Calu3 (cell line): ENCODE measurements at regions not wholly inside any gene's neighbourhood (a gene's known extent, or its start where the extent isn't known, plus 50 kb on each side); places are given as distances from the start of the nearest gene placed in this dataset.

Experiments
- BruUV-seq: library from RNA; stranded (reverse); fragments of 400-500 nt; replicated peaks from 2 replicates; lab custom pipeline; 2021; lab: Mats Ljungman, UMichigan
- CTCF ChIA-PET: fragments of 300-600 bp; sonication (Branson Sonifier 250); formaldehyde crosslinking; loops from one replicate; lab custom pipeline; 2022; ENCODE audit warnings: antibody characterized with exemption; lab: Charles Lee
- DNase-seq: peaks from one replicate; pipeline ENCODE4 v3.0.0; 2022
- H3K27ac Mint-ChIP-seq: one replicate; pipeline ENCODE4 v1.8.0; 2022; ENCODE audit warnings: mixed read lengths; ENCODE audit not compliant: unreplicated experiment
- H3K27me3 Mint-ChIP-seq: one replicate; pipeline ENCODE4 v1.8.0; 2022; ENCODE audit warnings: mixed read lengths; ENCODE audit not compliant: unreplicated experiment
- H3K36me3 Mint-ChIP-seq: one replicate; pipeline ENCODE4 v1.8.0; 2022; ENCODE audit warnings: mild to moderate bottlenecking, moderate library complexity, mixed read lengths; ENCODE audit not compliant: insufficient read depth, unreplicated experiment
- H3K4me1 Mint-ChIP-seq: one replicate; pipeline ENCODE4 v1.8.0; 2022; ENCODE audit warnings: mild to moderate bottlenecking, low read depth, mixed read lengths; ENCODE audit not compliant: unreplicated experiment
- H3K4me3 Mint-ChIP-seq: one replicate; pipeline ENCODE4 v1.8.0; 2022; ENCODE audit warnings: mild to moderate bottlenecking, low read depth, moderate library complexity, mixed read lengths; ENCODE audit not compliant: unreplicated experiment
- H3K9me3 Mint-ChIP-seq: one replicate; pipeline ENCODE4 v1.8.0; 2022; ENCODE audit warnings: low read depth, mixed read lengths; ENCODE audit not compliant: unreplicated experiment
- intact Hi-C: fragments of 100-400 bp; cut with micrococcal nuclease; formaldehyde crosslinking; loops from one replicate; pipeline ENCODE4 v1.10.0; 2022; ENCODE audit not compliant: unreplicated experiment
- TF ChIP-seq, protein P1 (sequence below): fragments of 200-600 bp; IDR thresholded peaks from one replicate; pipeline ENCODE4 v1.8.0; 2022; ENCODE audit warnings: antibody characterized with exemption; ENCODE audit not compliant: unreplicated experiment

DNA sequence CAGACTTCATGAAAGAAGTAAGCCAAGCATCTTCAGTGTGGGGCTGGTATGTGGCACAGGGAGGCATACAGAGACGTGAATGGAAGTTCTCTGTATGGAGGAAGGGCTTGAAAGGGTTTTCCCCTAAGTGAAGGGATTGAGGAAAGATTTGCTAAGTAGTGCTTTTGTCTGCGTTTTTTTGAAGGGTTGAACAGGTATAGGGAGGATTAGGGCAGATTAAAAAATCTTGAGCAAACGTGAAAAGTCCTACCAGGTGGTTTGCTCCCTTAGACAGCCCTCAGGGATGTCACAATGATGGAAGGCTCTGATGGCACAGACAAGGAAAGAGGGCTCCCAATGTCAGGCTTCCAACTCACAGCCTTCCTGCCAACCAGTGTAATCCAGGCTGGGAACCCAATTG lies 181.7 kb upstream of the TAB2 start:
- Mint-ChIP-seq H3K36me3 (no peaks in the 10 kb centered on the region), H3K4me3 (no peak overlapping the region), H3K27ac (no peak overlapping the region), H3K9me3 (peaks cover 2% of the 10 kb centered on the region), H3K27me3 (no peaks in the 10 kb centered on the region), H3K4me1 (peaks cover 13% of the 10 kb centered on the region)
- no peak for DNase-seq
- TF ChIP-seq, protein P1, sequence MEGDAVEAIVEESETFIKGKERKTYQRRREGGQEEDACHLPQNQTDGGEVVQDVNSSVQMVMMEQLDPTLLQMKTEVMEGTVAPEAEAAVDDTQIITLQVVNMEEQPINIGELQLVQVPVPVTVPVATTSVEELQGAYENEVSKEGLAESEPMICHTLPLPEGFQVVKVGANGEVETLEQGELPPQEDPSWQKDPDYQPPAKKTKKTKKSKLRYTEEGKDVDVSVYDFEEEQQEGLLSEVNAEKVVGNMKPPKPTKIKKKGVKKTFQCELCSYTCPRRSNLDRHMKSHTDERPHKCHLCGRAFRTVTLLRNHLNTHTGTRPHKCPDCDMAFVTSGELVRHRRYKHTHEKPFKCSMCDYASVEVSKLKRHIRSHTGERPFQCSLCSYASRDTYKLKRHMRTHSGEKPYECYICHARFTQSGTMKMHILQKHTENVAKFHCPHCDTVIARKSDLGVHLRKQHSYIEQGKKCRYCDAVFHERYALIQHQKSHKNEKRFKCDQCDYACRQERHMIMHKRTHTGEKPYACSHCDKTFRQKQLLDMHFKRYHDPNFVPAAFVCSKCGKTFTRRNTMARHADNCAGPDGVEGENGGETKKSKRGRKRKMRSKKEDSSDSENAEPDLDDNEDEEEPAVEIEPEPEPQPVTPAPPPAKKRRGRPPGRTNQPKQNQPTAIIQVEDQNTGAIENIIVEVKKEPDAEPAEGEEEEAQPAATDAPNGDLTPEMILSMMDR = no peak
- no TSS peak for BruUV-seq
- CTCF ChIA-PET = no interaction called here
- intact Hi-C loops = no loop called here

DNA sequence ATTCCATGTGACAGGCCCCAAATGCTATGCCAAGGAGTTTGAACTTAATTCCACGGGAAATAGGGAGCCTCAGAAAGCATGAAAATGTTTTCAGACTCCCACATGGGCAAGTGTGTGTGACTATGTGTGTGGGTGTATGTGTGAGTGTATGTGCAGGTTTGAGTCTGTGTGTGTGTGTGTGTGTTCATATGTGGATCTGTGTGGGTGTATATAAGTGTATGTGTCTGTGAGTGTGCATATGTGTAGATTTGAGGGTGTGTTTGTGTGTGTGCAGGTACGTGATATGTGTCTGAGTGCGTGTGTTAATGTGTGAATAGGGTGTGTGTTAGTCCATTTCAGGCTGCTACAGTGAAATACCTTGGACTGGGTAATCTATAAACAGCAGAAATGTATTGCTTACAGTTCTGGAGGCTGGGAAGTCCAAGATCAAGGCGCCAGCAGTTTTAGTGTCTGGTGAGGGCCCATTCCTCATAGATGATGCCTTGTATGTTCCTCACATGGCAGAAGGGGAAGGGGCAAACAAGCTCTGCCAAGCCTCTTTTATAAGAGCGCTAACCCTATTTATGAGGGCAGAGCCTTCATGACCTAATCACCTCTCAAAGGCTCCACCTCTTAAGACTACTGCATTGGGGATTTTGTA lies 181.1 kb upstream of the TAB2 start:
- no peak overlapping the region for H3K27ac Mint-ChIP-seq
- H3K27me3 Mint-ChIP-seq = no peaks in the 10 kb centered on the region
- TF ChIP-seq, protein P1 = no peak
- intact Hi-C loops = no loop called here
- CTCF ChIA-PET = no interaction called here
- DNase-seq = no peak
- H3K9me3 Mint-ChIP-seq = peaks cover 2% of the 10 kb centered on the region
- no TSS peak for BruUV-seq
- H3K36me3 Mint-ChIP-seq = no peaks in the 10 kb centered on the region
- H3K4me3 Mint-ChIP-seq = no peak overlapping the region
- peaks cover 9% of the 10 kb centered on the region for H3K4me1 Mint-ChIP-seq

DNA sequence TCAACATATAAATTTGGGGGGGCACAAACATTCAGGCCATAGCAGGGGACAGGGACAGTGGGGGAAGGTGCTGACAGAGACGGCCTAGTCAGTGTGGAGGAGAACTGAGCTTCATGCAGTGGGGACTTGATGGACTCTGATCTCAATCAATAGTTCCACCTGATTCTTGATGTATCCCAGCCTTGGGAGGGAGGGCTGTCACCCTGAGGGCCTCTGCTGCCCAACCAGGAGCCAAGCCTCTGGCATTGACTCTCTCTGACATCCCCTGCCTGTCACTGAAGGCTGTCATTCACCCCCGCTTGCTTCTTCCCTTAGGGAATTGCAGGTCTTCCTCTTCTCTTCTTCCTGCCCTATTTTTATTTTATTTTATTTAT lies 180.6 kb upstream of the TAB2 start:
- intact Hi-C loops = no loop called here
- H3K4me1 Mint-ChIP-seq = peaks cover 9% of the 10 kb centered on the region
- no TSS peak for BruUV-seq
- H3K36me3 Mint-ChIP-seq = no peaks in the 10 kb centered on the region
- H3K4me3 Mint-ChIP-seq = no peak overlapping the region
- no peak overlapping the region for H3K27ac Mint-ChIP-seq
- CTCF ChIA-PET = no interaction called here
- H3K9me3 Mint-ChIP-seq = peaks cover 2% of the 10 kb centered on the region
- TF ChIP-seq, protein P1 = no peak
- H3K27me3 Mint-ChIP-seq = no peaks in the 10 kb centered on the region
- DNase-seq = no peak

DNA sequence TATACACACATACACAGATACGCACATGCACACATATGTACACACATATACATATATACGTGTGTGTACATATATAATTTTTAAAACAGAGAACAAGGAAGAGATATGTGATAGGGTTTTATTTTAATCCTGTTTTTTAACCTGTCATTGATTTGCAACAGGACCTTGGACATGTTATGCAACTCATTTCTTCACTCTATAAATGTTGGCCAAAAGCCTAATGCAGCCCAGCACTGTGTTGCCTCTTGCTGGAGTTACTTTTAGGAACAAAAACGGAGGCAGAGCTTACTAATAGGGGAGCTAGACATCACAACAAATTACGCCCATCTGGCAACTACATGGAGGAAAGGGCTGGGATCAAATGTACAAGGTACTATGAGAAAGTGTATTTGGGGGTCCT lies 179.9 kb upstream of the TAB2 start:
- H3K9me3 Mint-ChIP-seq = peaks cover 2% of the 10 kb centered on the region
- CTCF ChIA-PET = no interaction called here
- DNase-seq = no peak
- no peak overlapping the region for H3K27ac Mint-ChIP-seq
- H3K36me3 Mint-ChIP-seq = no peaks in the 10 kb centered on the region
- TF ChIP-seq, protein P1 = no peak
- peaks cover 2% of the 10 kb centered on the region for H3K4me1 Mint-ChIP-seq
- intact Hi-C loops = no loop called here
- BruUV-seq = no TSS peak
- no peak overlapping the region for H3K4me3 Mint-ChIP-seq
- H3K27me3 Mint-ChIP-seq = no peaks in the 10 kb centered on the region
